Body of pancreas (tissue), 4 donors: ENCODE measurements at regions not wholly inside any gene's neighbourhood (a gene's known extent, or its start where the extent isn't known, plus 50 kb on each side); places are given as distances from the start of the nearest gene placed in this dataset.

ENCODE experiments used
- CTCF ChIP-seq, 7 experiments: fragments of 450-650 bp in 4 of 7; fragments of 200-600 bp in 3 of 7; sonication (generic) in 3 of 7; IDR thresholded peaks; one replicate each; pipeline ENCODE4 v1.5.1; 2016 to 2019; ENCODE audit warnings: antibody characterized with exemption in 7 of 7
- POLR2A ChIP-seq, 3 donors: fragments of 450-650 bp; IDR thresholded peaks; one replicate each; pipeline ENCODE4 v1.6.1; 2016; ENCODE audit warnings: antibody characterized with exemption in 3 of 3, mild to moderate bottlenecking in 2 of 3

GRCh38 chr6:134666125-134666524 lies 283.8 kb downstream of the ALDH8A1 start:
- TF ChIP-seq CTCF (IDR thresholded peaks at IDR 0.05) = no peak
- TF ChIP-seq POLR2A (IDR thresholded peaks at IDR 0.05) = no peak
